ENCODE measurements at regions not wholly inside any gene's neighbourhood (a gene's known extent, or its start where the extent isn't known, plus 50 kb on each side); places are given as distances from the start of the nearest gene placed in this dataset.
A peak's percentile ranks its signal among the peaks of the same experiment; 100 is the strongest.

DNA sequence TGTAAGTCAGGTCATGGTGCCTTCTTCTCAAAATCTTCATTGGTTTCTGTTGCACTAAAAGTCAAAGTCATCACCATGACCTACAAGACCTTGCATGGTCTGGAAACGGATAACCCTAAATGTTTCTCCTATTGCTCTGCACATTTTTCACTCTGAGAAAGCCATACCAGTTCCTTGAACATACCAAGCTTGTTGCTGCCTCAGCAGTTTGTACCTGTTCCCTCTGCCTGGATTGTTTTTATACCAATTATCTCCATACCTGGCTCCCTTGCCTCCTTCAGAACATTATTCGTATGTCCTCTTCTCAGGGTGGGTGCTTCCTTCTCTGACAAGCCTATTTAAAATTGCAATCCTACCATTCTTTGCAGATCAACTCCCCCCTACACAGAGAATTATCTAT lies 498.4 kb downstream of the DSC3 start:
- no peak for DNase-seq (ENCODE audit: low read depth)

DNA sequence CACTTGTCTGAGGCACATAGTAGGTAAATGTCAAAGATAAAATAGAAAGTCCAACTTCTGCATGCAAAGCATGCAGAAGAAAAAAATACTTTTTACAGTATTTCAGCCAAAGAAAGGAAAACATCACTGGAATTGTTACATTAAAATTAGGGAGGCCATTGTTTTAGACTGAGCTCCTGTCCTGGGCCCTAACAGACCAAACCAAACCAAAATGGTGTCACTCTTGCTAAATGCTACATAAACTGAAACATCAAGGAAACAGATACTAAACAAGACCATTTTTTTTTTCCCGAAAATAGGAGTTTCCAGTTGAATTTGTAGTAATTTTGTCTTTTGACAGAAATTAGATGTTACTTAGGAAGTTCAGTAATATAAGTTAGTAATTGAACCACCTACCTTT lies 508.8 kb downstream of the DSC3 start:
- no peak for DNase-seq (ENCODE audit: low read depth)

DNA sequence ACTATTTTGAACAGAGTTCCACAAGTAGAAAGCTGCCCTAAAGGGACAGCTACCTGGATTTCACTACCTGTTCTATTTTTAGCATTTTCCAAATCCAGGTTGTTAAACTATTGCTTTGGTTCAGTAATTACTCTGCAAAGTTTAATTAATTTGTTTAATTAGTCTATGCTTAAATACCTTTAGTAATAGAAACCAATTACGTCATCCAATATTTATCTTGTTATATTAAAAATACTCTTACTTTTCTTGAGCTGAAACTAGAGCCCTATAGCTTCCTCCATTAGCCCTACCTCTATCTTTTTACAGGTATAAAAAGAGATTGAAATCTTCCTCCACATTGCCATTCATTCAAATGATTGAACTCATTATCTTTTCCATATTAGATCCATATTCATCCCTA lies 514.6 kb downstream of the DSC3 start:
- DNase-seq (ENCODE audit: low read depth): no peak

DNA sequence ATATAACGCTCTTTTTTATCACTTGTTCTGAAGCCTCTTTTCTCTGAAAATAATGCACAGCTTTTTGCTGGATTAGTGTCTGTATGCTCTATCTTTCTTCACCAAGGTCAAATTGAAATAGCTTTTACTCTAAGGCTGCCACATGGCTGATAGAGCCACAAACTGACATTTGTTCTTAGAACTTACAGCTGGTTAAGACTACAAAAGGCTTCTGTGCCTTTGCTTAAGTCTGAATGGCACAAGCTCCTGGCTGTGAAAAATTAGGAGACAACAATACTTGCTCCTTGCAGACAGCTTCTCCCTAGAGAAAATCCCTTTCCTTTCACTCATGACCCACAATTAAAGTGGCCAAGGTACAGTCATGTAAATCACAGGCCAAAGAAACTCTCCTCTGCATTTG lies 515.3 kb downstream of the DSC3 start:
- DNase-seq (ENCODE audit: low read depth): no peak

DNA sequence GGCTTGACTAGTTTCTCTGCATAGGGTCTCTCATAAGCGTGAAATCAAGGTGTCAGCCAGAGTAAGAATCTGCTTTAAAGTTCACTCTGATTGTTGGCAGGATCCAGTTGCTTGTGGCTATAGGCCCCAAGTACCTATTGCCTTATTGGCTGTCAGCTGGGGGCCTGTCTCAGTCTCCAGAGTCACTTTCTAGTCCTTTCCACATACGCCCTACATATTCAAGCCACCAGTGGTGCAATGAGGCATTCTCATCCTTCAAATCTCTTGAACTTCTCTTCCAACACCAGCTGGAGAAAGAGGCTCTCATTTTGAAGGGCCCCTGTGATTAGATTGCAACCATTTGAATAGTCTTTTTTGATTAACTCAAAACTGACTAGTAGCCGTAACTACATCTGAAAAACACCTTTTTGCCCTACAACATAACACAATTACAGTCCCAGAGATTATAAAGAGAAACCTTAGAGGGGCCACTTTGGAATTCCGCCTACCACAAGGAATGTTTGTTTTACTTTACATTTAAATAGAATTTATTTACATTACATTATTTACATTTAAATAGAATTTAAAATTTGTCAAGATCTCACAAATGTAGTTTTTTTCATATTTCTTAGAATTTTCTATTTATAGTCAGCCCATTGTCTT lies 520.1 kb downstream of the DSC3 start:
- no peak for DNase-seq (ENCODE audit: low read depth)

DNA sequence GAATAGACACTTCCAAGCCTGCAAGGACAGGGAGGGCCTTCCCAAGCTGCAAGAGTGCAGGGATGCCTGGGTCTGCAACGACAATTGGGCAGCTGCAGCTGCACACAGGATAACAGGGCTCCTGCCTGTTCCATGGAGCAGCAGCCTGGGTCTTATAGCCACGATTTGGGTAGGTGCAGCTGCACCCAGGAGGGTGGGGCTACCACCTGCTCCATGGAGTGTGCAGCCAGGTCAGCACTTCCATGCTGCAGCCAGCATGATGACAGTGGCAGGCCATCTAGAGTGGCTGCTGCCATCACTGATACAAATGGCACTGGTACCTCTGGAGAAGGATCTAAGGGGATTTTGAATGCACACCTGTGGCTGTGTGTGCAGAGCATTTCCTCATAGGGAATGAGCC lies 528.5 kb downstream of the DSC3 start:
- no peak for DNase-seq (ENCODE audit: low read depth)

DNA sequence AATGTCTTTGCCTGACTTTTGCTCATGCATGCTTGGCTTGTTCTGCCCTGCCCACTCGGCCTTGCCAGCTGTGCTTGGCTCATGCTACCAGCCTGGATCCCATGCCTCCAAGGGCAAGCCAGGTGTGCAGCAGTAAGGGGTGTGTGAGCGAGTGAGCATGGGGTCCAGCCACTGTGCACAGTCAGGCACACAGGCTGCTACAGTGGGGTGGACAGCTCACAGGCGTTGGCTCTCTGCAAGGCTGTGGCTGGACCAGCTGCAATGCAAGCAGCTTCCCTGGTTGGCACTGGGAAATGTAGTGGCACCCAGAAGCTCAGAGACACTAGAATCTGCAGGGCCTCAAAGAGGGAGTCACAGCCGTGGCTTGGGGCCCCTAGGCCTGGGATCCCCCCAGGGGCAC lies 529.7 kb downstream of the DSC3 start:
- DNase-seq (ENCODE audit: low read depth): no peak

DNA sequence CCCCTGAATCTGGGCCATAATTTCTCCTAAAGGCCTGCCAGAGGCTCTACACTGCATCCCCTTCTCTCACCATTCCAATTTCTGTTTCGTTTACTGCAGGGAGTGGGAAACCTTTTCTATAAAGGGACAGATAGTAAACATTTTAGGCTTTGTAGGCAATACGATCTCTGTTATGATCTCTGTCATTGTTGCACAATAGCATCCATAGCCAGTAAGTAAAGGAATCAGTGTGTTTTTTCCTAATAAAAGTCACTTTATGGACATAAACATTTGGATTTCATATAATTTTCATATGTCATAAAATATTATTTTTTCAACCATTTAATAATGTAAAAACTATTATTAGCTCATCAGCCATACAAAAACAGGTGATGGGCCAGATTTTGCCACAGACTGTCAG lies 531.7 kb downstream of the DSC3 start:
- DNase-seq (ENCODE audit: low read depth): no peak

DNA sequence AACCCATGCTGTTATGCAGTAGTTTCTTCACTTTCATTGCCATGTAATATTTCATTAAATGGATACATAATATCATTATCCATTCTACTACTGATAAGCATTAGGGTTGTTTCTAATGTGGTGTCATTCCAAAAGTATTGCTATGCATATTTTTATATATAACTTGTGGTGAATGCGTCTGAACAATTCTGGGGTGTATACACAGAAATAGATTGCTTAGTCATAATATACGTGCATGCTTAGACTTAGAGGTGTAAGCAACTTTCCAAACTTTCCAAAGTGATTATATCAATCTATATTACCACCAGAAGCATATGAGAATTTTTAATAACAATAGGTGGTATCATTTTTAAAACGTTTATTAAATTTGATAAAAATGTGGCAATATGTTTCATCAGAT lies 540.9 kb downstream of the DSC3 start:
- no peak for DNase-seq (ENCODE audit: low read depth)

DNA sequence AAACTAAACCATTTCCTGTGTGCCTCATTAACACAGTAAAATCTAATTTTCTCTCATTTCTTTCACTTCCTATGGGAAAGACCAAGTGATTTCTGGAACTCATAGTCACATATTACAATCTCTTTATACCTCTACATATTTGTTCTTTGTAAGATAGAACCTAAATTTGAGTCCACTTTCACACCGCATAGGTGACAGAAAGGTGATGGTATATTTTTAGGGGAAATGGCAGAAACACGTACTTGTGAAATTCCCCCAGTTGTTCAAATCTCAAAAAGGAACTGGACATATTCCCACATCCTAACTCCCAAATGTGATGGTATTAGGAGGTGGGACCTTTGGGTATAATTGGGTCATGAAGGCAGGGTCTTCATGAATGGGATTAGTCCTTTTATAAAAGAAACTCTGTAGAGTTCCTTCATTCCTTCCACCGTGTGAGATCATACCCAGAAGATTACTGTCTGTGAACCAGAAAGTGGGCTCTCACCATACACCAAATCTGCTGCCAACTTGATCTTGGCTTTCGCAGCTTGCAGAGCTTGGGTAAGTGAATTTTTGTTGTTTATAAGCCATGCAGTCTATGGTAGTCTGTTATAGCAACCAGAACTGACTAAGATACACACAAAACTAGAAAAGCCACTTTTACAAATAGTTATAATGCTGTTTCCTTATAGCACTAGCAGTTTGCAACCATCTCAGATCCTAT lies 542.1 kb downstream of the DSC3 start:
- DNase-seq (ENCODE audit: low read depth): no peak

DNA sequence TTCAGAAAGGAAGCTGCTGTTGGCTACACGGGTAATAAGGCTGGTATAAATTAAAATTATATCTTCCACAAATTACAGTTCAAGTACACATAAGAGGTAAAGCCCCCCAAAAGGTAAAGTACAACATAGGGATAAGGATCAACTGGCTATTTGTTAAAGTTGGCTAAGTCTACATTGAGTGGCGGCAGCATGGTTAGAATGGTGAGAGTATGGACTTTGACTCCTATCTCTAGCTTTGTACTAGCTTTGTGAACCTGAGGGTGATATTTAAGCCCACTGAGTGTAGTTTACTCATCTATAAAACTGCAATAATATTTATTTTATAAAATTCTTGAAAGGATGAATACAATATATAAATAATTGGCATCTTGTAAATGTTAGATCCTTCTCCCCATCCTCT lies 542.8 kb downstream of the DSC3 start:
- DNase-seq (ENCODE audit: low read depth): no peak

DNA sequence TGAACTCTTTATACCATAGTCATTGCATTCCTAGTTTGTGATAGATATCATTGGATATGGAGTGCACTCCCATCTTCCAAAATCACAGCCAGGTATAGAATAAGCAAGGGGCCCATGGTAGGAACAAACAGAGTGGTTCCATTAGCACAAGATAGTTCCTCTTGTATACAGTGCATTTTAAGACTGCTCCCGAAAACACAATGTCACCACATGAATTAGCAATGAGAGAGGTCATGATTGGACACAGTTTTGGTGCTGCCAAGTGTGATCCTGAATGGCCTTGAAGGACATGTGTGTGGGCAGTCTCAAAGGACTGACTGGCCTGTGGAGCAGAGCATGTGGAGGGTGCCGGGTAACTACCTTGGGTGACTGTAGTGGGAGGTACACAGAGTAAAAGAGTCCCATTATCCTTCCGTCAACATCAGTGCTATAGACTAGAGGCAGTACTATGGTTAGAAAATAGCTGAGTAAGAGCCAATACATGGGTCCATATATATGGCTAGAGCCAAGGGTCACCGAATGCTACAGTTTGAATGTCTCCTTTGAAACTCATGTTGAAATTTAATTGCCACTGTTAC lies 549.9 kb downstream of the DSC3 start:
- no peak for DNase-seq (ENCODE audit: low read depth)

DNA sequence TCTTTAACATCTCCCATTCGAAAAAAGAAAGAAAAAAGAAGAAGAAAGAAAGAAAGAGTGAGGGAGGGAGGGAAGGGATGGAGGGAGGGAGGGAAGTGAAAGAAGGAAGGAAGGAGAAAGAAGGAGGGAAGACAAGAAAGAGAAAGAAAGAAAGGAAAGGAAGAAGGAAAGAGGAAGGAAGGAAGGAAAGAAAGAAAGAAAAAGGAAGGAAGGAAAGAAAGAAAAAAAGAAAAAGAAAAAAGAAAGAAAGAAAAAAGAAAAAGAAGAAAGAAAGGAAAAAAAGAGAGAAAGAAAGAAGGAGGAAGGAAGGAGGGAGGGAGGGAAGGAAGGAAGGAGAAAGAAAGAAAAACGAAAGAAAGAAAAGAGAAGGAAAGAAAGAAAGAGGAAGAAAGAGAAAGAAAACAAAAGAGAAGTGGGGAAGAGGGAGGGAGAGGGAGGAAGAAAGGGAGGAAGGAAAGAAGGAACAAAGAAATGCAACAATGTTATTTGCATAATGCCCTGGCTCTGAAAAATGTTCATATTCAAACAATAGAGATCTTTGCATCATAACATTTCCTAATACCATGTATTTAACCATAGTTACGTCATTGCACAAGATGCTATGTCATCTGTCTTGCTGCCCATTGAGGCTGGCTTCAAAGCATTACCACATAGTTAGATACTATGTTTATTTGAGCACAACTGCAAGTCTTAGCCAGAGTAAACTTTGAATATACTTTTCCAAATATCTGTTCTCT lies 550.6 kb downstream of the DSC3 start:
- DNase-seq (ENCODE audit: low read depth): no peak

DNA sequence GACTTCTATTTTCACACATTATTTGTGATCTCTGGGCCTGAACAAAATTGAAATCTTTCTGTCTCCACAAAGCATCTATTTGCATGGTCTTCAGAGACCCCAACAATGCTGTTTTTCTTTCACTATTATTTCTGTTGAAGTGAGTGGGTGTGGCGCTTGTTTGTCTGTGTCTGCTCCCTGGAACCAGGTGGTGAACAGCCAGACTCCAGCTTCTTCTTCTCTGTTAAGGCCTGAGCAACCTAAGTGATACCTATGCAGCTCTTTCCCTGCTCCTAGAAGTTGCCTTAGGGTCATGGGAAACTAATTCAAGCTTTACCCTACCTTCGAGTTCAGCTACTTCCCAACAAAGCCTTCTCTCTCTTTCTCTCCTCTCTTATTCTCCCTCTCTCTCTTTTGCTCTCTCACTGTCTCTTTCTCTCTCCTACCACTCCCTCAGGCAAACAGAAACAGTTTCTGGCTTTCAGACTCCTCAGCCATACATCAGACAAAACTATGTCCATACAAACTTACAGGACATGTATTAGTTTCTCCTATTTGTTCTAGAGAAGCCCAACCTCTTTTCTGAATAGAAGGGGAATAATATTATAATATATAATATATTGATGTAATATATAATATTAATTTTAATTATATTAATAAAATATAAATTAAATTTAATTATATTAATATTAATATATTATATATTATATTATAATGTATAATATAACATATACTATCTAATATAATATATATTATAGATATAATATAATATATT lies 552.5 kb downstream of the DSC3 start:
- DNase-seq (ENCODE audit: low read depth): no peak

DNA sequence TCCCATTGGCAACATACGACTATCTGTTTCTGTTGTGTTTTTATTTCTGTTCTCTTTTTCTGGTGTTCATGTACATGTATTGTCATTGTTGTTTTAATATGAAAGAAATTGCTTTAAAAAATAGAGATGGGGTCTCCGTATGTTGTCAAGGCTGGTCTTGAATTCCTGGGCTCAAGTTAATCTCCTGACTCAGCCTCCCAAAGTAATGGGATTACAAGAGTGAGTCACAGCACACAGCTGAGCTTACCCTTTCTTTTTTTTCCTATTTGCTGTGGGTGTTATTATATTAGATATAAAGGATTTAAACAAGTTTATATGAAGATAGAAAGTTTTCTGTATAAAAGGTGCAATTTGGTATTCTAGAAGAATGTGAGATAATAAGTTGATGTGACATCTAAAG lies 554.6 kb downstream of the DSC3 start:
- peak; percentile 85 for DNase-seq (ENCODE audit: low read depth)

DNA sequence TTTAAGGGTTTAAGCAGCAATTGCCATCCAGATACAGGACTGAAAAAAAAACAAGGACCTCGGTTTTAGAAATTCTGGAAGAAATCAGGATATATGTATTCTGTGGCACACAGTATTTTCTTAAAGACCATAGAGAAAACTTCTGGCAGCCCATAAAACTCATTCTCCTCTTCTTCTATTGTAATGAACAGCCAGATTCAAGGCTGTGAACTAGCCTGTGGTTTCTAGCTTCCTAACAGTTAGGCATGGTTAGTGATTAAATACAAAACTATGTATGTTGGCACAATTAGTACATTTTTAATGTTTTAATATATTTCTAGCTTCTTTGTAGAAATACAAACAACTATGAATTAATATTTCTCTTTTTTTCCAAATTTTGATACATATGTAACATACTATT lies 555.7 kb downstream of the DSC3 start:
- peak; percentile 78 for DNase-seq (ENCODE audit: low read depth)

DNA sequence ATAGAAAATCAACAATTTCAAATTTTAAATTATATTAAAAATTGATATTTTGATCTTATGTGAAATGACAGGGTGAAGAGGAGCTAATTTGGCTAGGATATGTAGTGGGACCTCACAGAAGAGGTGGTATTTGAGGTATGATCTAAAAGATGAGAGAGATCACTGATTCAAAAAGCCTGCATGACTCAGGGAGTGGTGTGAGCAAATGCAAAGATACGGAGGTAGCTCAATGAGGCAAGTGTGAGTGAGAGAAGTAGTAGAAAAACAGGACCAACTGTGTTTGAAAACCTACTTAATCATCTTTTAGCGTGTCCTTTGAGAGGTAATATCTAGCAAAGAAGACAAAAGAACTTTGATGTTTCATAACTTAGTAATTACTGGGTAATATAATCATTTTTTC lies 557.5 kb downstream of the DSC3 start:
- no peak for DNase-seq (ENCODE audit: low read depth)

DNA sequence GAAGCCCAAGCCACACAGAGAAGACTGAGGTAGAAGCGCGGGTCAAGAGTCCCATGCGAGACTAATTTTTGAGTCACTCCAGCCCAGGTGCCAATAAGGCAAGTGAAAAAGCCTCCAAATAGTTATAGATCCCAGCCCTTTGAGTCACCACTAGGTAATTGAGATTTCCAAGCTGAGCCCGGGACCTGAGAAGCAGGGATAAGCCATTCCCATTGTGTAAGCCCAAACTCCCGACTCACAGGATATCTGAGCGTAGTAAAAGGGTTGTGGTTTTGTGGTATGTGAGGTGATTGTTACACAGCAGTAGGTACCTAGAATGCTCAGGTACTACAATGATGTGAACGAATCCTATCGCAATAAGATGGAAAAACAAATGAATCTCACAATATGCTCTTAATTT lies 560.7 kb downstream of the DSC3 start:
- DNase-seq (ENCODE audit: low read depth): no peak

DNA sequence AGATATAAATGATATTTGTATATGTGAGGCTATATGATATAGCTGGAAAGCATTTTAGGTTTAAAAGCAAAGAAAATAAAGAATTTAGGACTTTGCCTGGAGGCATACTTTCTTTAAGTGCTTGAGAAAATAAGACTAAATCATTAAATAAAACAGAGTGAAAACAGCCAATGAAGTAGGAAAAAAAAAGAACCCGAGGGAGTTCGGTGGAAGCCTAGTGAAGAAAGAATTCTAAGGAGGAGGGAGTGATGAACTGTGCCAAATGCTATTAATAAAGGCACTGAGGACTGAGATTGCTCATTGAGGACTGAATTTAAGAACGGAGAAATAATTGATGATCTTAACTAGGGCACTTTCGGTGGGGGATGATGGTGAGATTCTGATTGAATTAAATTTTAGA lies 573.5 kb downstream of the DSC3 start:
- no peak for DNase-seq (ENCODE audit: low read depth)

DNA sequence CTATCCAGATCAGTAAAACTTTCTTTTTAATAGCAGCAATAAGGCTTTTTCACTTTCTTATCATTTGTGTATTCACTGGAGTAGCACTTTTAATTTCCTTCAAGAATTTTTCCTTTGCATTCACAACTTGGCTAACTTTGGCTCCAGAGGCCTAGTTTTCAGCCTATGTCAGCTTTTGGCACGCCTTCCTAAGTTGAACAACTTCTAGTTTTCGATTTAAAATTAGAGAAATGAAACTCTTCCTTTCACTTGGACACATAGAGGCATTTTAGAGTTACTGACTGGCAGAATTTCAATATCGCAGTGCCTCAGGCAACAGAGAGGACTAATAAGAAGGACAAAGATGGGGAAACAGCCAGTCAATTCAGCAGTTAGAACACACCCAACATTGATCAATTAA lies 577.4 kb downstream of the DSC3 start:
- DNase-seq (ENCODE audit: low read depth): no peak

DNA sequence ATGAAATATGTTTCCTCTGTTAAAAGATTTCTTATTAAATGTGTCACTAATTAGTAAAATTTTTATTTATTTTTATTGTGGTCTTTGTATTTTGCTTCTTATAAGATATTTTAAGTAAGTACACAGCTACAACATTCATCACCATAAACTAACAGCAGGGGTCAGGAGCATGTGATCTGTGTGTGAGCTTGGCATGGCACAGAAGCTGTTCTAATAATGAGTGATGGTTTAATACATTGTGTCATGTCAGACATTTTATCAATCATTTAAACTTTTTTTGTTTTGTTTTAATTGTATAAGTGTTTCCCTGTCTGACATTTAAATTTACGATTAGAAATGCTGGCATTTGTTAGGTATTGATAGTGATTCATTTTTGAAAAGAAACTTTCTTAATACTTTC lies 585.4 kb downstream of the DSC3 start:
- peak; percentile 21 for DNase-seq (ENCODE audit: low read depth)

DNA sequence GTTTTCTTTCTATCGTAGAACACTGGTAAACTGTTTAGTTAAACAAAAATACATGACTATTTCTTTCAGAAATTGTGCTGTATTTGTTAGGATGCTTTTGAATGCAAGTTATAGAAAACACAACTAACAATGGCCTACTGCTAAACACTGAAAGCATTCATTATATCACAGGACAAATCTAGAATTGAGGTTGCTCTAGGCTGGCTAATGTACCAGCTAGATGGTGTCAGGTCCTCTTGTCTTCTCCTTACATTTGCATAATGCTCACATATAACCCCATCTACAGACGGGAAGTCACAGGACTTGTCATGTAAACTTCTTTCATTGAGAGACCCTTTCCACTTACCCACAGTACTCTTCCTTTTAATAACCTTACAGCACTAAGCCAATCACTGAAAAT lies 586.8 kb downstream of the DSC3 start:
- no peak for DNase-seq (ENCODE audit: low read depth)
